GM12873 (cell line): ENCODE measurements at regions not wholly inside any gene's neighbourhood (a gene's known extent, or its start where the extent isn't known, plus 50 kb on each side); places are given as distances from the start of the nearest gene placed in this dataset.

Experiments
- TF ChIP-seq, protein P1 (sequence below): IDR thresholded peaks from 2 replicates; pipeline ENCODE4 v1.5.1; 2012; ENCODE audit warnings: low read depth, mild to moderate bottlenecking, moderate library complexity, low read length, control low read depth; ENCODE audit not compliant: insufficient read depth; ENCODE audit errors: missing control alignments

DNA sequence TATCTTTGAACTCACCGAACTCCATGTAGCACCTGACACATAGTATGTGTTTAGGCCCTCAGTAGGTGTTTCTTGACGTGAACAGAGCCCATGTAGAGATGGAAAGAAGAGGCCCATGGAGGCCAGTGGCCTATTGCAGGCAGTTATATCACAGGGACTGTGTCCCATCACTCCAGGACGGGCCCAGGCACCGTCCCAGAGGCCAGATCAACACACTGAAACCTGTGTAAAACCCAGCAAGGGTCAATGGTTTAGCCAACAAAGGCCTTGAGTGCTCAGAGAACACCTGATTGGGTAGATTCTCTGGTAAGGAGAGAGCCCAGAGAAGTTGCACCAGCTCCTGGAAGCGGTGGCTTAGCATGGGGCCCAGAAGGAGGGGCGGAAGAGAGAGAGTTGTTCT, 82.8 kb downstream of the INHBB start:
- TF ChIP-seq, protein P1, sequence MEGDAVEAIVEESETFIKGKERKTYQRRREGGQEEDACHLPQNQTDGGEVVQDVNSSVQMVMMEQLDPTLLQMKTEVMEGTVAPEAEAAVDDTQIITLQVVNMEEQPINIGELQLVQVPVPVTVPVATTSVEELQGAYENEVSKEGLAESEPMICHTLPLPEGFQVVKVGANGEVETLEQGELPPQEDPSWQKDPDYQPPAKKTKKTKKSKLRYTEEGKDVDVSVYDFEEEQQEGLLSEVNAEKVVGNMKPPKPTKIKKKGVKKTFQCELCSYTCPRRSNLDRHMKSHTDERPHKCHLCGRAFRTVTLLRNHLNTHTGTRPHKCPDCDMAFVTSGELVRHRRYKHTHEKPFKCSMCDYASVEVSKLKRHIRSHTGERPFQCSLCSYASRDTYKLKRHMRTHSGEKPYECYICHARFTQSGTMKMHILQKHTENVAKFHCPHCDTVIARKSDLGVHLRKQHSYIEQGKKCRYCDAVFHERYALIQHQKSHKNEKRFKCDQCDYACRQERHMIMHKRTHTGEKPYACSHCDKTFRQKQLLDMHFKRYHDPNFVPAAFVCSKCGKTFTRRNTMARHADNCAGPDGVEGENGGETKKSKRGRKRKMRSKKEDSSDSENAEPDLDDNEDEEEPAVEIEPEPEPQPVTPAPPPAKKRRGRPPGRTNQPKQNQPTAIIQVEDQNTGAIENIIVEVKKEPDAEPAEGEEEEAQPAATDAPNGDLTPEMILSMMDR = no peak

DNA sequence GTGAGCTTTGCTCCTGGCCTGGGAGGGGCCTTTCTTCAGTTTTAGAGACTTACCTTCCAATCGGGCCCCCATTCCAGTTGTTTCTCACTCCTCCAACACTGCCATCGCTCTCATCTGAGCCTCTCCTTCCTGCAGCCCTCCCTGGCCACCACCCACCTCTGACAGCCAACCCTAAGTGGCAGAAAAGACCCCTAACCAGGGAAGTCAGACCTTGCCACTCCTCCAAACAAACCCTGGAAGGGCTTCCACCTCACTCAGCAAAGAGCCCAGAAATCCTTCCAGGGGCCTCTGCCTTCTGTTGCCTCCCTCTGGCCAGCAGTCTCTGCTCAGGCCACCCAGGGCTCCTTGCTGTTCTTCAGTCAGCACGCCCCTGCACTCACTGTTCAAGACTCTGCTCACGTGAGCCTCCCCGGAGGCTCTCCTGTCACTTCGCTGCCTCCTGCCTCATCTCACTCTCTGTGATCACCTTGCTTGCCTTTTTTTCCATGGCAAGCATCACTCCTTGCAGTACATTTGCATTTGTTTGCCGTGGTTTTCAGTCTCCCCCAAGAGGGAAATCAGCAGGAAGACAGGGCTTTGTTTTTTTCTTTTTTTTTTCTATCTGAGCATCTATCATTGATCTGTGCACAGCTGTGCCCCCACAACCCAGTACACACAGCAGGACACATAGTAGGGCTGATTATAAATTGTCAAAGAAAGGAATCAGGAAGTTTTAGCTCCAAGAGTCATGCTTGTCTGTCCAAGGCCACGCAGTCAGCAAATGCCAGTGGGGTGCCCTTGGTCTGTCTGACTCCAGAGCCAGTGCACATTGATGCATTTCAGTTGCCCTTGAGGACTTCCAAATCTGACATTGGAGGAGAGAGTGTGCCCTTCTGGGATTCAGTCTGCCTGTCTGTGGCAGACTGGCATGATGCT, 83.9 kb downstream of the INHBB start:
- TF ChIP-seq, protein P1 = no peak

DNA sequence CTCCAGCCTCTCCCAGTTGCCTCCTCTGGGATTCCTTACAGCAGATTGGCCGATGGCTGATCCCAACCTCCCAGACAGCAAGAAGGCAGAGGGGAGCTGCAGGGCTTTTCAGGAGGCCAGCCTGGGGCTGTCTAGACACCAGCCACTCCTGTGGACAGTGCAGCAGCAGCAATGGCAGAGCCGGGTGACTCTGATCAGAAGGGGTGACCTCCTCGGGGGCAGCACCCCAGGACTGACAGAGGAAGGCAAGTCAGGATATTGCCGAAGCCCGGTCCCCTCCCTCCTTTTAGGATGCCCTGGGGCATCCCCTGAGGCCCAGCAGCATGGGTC, 84.5 kb downstream of the INHBB start:
- TF ChIP-seq, protein P1 = no peak

- TF ChIP-seq, protein P1 = no peak
Observed at GRCh38 chr2:120430957-120431356, 85.0 kb downstream of the INHBB start.

DNA sequence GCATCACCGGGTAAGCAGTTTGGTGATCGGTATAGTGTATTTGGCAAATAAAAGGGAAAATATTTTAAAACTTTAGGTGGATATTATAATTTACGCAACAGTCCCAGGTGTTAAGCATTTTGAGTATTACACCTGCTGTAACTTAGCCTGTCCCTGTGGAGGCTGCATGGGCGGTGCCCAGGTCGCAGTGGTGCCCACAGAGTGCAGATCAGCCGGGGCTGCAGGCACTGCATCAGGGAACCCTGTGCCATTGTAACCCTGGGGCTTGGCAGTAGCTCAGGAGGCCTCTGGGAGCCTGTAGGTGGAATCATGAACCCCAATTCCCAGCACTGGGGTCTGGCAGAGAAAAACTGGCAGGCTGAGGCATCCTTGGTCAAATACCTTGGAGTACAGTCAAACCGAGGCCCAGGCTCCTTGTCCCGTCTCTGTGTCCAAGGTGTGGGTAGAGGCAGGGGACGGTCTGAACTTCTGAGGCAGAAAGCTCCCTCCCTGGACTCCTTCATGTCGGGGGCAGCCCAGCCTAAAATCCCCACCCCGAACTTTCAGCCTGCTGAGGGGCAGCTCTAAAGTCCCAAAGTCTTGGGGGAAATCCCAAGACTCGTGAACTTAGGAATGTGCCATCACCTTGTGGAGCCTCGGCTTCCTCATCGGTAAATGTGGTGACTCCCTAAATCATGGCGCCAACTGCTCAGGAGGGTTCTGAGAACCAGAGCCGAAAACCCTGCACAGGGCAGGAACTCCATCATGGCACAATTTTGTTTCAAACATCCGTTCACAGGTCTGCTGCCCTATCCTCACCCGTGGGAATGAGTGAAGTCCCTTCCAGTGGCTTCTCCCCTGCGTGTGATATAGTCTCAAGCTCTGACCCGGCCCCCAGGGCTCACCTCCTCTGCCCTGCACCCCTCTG, 85.7 kb downstream of the INHBB start:
- TF ChIP-seq, protein P1 = no peak

GRCh38 chr2:120432293-120432975, 86.5 kb downstream of the INHBB start:
- TF ChIP-seq, protein P1 = no peak
